IMR-90 (cell line): ENCODE measurements at regions not wholly inside any gene's neighbourhood (a gene's known extent, or its start where the extent isn't known, plus 50 kb on each side); places are given as distances from the start of the nearest gene placed in this dataset.

Experiments
- ATAC-seq: fragments of 200-7000 bp; cut with Tn5 transposase; 2 replicates; pipeline ENCODE4 v1.9.1; 2020; ENCODE audit warnings: low read depth, mild to moderate bottlenecking, moderate library complexity
- BruUV-seq: library from RNA; stranded (reverse); fragments of 400-500 nt; replicated peaks from 2 replicates; lab custom pipeline; 2021; lab: Mats Ljungman, UMichigan
- CTCF ChIA-PET: fragments of 300-600 bp; formaldehyde crosslinking; extraction: SDS; loops from one replicate; lab custom pipeline; 2021; ENCODE audit warnings: antibody characterized with exemption; lab: Yijun Ruan, JAX
- POLR2A ChIA-PET: fragments of 300-600 bp; sonication (Branson Sonifier 250); formaldehyde crosslinking; loops from one replicate; lab custom pipeline; 2022; ENCODE audit warnings: antibody characterized with exemption; ENCODE audit not compliant: unreplicated experiment; lab: Charles Lee
- DNase-seq: peaks from one replicate; pipeline ENCODE4 v3.0.0; 2013
- H2AFZ ChIP-seq: replicated peaks from 2 replicates; pipeline ENCODE3; 2013; ENCODE audit warnings: low read length, mild to moderate bottlenecking; ENCODE audit not compliant: poor library complexity
- H2AK5ac ChIP-seq: 2 replicates; pipeline ENCODE4 v1.6.1; 2013; ENCODE audit warnings: low read depth, low read length, inconsistent platforms
- H2AK9ac ChIP-seq: replicated peaks from 2 replicates; pipeline ENCODE3; 2013; ENCODE audit warnings: mild to moderate bottlenecking, low read depth, low read length, moderate library complexity; ENCODE audit not compliant: poor library complexity
- H2BK120ac ChIP-seq: 2 replicates; pipeline ENCODE4 v1.6.1; 2013; ENCODE audit warnings: low read depth, low read length, inconsistent platforms
- H2BK15ac ChIP-seq: 3 replicates; pipeline ENCODE4 v1.6.1; 2013; ENCODE audit warnings: low read depth, low read length, inconsistent platforms
- H2BK20ac ChIP-seq: 2 replicates; pipeline ENCODE4 v1.6.1; 2013; ENCODE audit warnings: low read depth, mild to moderate bottlenecking, inconsistent platforms, low read length, moderate library complexity
- H2BK5ac ChIP-seq: 2 replicates; pipeline ENCODE4 v1.6.1; 2013; ENCODE audit warnings: mild to moderate bottlenecking, low read depth, low read length, inconsistent platforms; ENCODE audit not compliant: poor library complexity, severe bottlenecking
- H3K14ac ChIP-seq: replicated peaks from 2 replicates; pipeline ENCODE4 v1.6.1; 2013; ENCODE audit warnings: low read depth, low read length, inconsistent platforms
- H3K18ac ChIP-seq: 2 replicates; pipeline ENCODE4 v1.6.1; 2013; ENCODE audit warnings: low read depth, low read length, control low read depth
- H3K23ac ChIP-seq: 2 replicates; pipeline ENCODE4 v1.6.1; 2013; ENCODE audit warnings: low read depth, low read length, inconsistent platforms
- H3K27ac ChIP-seq: 2 replicates; pipeline ENCODE4 v1.5.1; 2013; ENCODE audit warnings: mild to moderate bottlenecking, control low read depth, low read length; ENCODE audit not compliant: insufficient read depth
- H3K27me3 ChIP-seq: 2 replicates; pipeline ENCODE4 v1.6.1; 2013; ENCODE audit warnings: low read length; ENCODE audit not compliant: control insufficient read depth, insufficient read depth
- H3K36me3 ChIP-seq: 2 replicates; pipeline ENCODE4 v1.6.1; 2013; ENCODE audit warnings: low read length, mixed read lengths; ENCODE audit not compliant: control insufficient read depth, insufficient read depth
- H3K4ac ChIP-seq: 2 replicates; pipeline ENCODE4 v1.6.1; 2013; ENCODE audit warnings: low read depth, low read length, inconsistent platforms
- H3K4me1 ChIP-seq: 2 replicates; pipeline ENCODE4 v1.6.1; 2013; ENCODE audit warnings: low read length, mixed read lengths; ENCODE audit not compliant: control insufficient read depth, insufficient read depth
- H3K4me2 ChIP-seq: 2 replicates; pipeline ENCODE4 v1.6.1; 2013; ENCODE audit warnings: low read depth, mild to moderate bottlenecking, control low read depth, low read length, moderate library complexity
- H3K4me3 ChIP-seq: 2 replicates; pipeline ENCODE4 v1.5.1; 2013; ENCODE audit warnings: low read depth, mild to moderate bottlenecking, control low read depth, low read length, moderate library complexity; ENCODE audit not compliant: insufficient read depth
- H3K56ac ChIP-seq: 2 replicates; pipeline ENCODE4 v1.6.1; 2013; ENCODE audit warnings: low read length, inconsistent platforms; ENCODE audit not compliant: insufficient read depth; ENCODE audit errors: extremely low read depth
- H3K79me1 ChIP-seq, 2 experiments: 2 replicates each; pipeline ENCODE4 v1.6.1; 2013; ENCODE audit warnings: low read length in 2 of 2, inconsistent platforms in 1 of 2, low read depth in 1 of 2
- H3K9ac ChIP-seq: 2 replicates; pipeline ENCODE4 v1.6.1; 2013; ENCODE audit warnings: low read depth, low read length, control low read depth
- H3K9me1 ChIP-seq: 2 replicates; pipeline ENCODE4 v1.6.1; 2013; ENCODE audit warnings: low read length, inconsistent platforms; ENCODE audit not compliant: insufficient read depth
- H3K9me3 ChIP-seq: 2 replicates; pipeline ENCODE4 v1.6.1; 2013; ENCODE audit warnings: low read length; ENCODE audit not compliant: control insufficient read depth, insufficient read depth
- H4K20me1 ChIP-seq: 2 replicates; pipeline ENCODE4 v1.6.1; 2013; ENCODE audit warnings: low read length, inconsistent platforms; ENCODE audit not compliant: insufficient read depth
- H4K5ac ChIP-seq: 2 replicates; pipeline ENCODE4 v1.6.1; 2013; ENCODE audit warnings: mild to moderate bottlenecking, low read depth, low read length, control low read depth
- H4K8ac ChIP-seq, 2 experiments: 2 replicates each; pipeline ENCODE4 v1.6.1; 2013; ENCODE audit warnings: low read depth in 2 of 2, low read length in 2 of 2, control low read depth in 1 of 2, inconsistent platforms in 1 of 2
- H4K91ac ChIP-seq: 2 replicates; pipeline ENCODE4 v1.6.1; 2013; ENCODE audit warnings: low read depth, low read length, inconsistent platforms; ENCODE audit not compliant: insufficient read depth
- ELK1 ChIP-seq: fragments of 150-350 bp; IDR thresholded peaks from 2 replicates; pipeline ENCODE4 v1.6.1; 2016; ENCODE audit warnings: low read depth, mild to moderate bottlenecking, low read length, moderate library complexity, borderline replicate concordance
- MAFK ChIP-seq: IDR thresholded peaks from 2 replicates; pipeline ENCODE4 v1.6.1; 2012; ENCODE audit warnings: low read depth, low read length, improper control_type of control experiment
- WGBS, 2 experiments: methylation state at CpG; one replicate each; pipeline versions ENCODE4 v1.1.5 to v1.1.7; 2013; ENCODE audit warnings: missing lambda C conversion rate in 2 of 2; ENCODE audit not compliant: insufficient read length in 1 of 2; ENCODE audit errors: extremely low coverage in 2 of 2; 5-methylcytosine and 5-hydroxymethylcytosine counted together
- dilution Hi-C: fragments of 300-500 bp; cut with HindIII; formaldehyde crosslinking; loops from one replicate; pipeline ENCODE4 v1.14.3; 2018; ENCODE audit warnings: low sequenced_read_pairs; ENCODE audit not compliant: unreplicated experiment
- in situ Hi-C: fragments of 300-500 bp; cut with MboI; formaldehyde crosslinking; loops from 3 replicates; pipeline ENCODE4 v1.14.3; 2019; ENCODE audit warnings: low sequenced_read_pairs, inconsistent platforms, mixed read lengths
- intact Hi-C: fragments of 100-400 bp; cut with micrococcal nuclease; formaldehyde crosslinking; loops from 2 replicates; pipeline ENCODE4 v1.10.0; 2022

- Histone ChIP-seq H2BK15ac (no peak overlapping the region), H4K91ac (no peak overlapping the region), H3K56ac (no peak overlapping the region), H3K36me3 (no peaks in the 10 kb centered on the region), H3K23ac (no peak overlapping the region), H3K14ac (no peak overlapping the region), H3K4me2 (no peak overlapping the region), H2BK120ac (no peak overlapping the region), H4K20me1 (no peaks in the 10 kb centered on the region), H3K4ac (no peak overlapping the region), H2AK9ac (no peak overlapping the region), H3K4me1 (no peaks in the 10 kb centered on the region), H3K9me1 (no peaks in the 10 kb centered on the region), H4K8ac (no peak overlapping the region), H3K18ac (no peak overlapping the region), H3K4me3 (no peak overlapping the region), H3K9ac (no peak overlapping the region), H2AFZ (no peak overlapping the region), H3K27ac (no peak overlapping the region), H2BK5ac (no peak overlapping the region), H3K27me3 (no peaks in the 10 kb centered on the region), H4K5ac (no peak overlapping the region), H3K79me1 (no peaks in the 10 kb centered on the region), H2BK20ac (no peak overlapping the region), H3K9me3 (no peaks in the 10 kb centered on the region), H2AK5ac (no peak overlapping the region)
- WGBS, 2 experiments = no CpG with 5 or more reads among the region's 2 CpGs
- DNase-seq (no peak), ATAC-seq (no peak)
- intact Hi-C loops = no loop called here
- dilution Hi-C loops = no loop called here
- in situ Hi-C loops = no loop called here
- BruUV-seq = no TSS peak
- POLR2A ChIA-PET = no interaction called here
- TF ChIP-seq MAFK (peak; percentile 84), ELK1 (no peak)
- CTCF ChIA-PET = no interaction called here
Observed at GRCh38 chr1:79285667-79286066, 279.1 kb upstream of the ADGRL4 start.
